OCI-LY1 (cell line): ENCODE measurements at regions not wholly inside any gene's neighbourhood (a gene's known extent, or its start where the extent isn't known, plus 50 kb on each side); places are given as distances from the start of the nearest gene placed in this dataset.

ENCODE experiments used
- H2AFZ ChIP-seq: fragments of 200-600 bp; sonication (generic), shearing (Covaris generic); 2 replicates; pipeline ENCODE4 v1.6.0; 2014; ENCODE audit warnings: antibody characterized with exemption, mild to moderate bottlenecking, low read length
- H3F3A ChIP-seq: fragments of 200-600 bp; sonication (generic), shearing (Covaris generic); 2 replicates; pipeline ENCODE4 v1.6.0; 2014; ENCODE audit warnings: mild to moderate bottlenecking, antibody characterized with exemption, low read length, moderate library complexity; ENCODE audit not compliant: insufficient read depth
- H3K27ac ChIP-seq: fragments of 200-600 bp; sonication (generic); 2 replicates; pipeline ENCODE4 v1.5.1; 2014; ENCODE audit warnings: low read length, mixed run types, mild to moderate bottlenecking, low read depth; ENCODE audit not compliant: poor library complexity, severe bottlenecking
- H3K27me3 ChIP-seq: fragments of 200-600 bp; sonication (generic); 2 replicates; pipeline ENCODE4 v1.6.0; 2014; ENCODE audit warnings: antibody characterized with exemption, mild to moderate bottlenecking, low read length, moderate library complexity; ENCODE audit not compliant: insufficient read depth
- H3K36me3 ChIP-seq: fragments of 200-600 bp; sonication (generic); 2 replicates; pipeline ENCODE4 v1.6.1; 2014; ENCODE audit warnings: mild to moderate bottlenecking, antibody characterized with exemption, low read length, moderate library complexity, mixed read lengths; ENCODE audit not compliant: insufficient read depth
- H3K4me1 ChIP-seq: fragments of 200-600 bp; sonication (generic); 2 replicates; pipeline ENCODE4 v1.5.1; 2014; ENCODE audit warnings: mild to moderate bottlenecking, low read length, moderate library complexity; ENCODE audit not compliant: insufficient read depth, severe bottlenecking
- H3K4me2 ChIP-seq: fragments of 200-600 bp; sonication (generic), shearing (Covaris generic); 2 replicates; pipeline ENCODE4 v1.6.1; 2014; ENCODE audit warnings: low read length
- H3K4me3 ChIP-seq: fragments of 200-600 bp; sonication (generic); 2 replicates; pipeline ENCODE4 v1.5.1; 2014; ENCODE audit warnings: low read length, low read depth, mild to moderate bottlenecking, mixed read lengths; ENCODE audit not compliant: poor library complexity, severe bottlenecking
- H3K79me2 ChIP-seq: fragments of 200-600 bp; shearing (Covaris generic); 2 replicates; pipeline ENCODE4 v1.6.1; 2016; ENCODE audit warnings: mixed run types, low read length, mixed read lengths; ENCODE audit not compliant: insufficient read depth
- H3K9ac ChIP-seq: fragments of 200-600 bp; sonication (generic), shearing (Covaris generic); 2 replicates; pipeline ENCODE4 v1.6.1; 2014; ENCODE audit warnings: mild to moderate bottlenecking, low read length, mixed read lengths
- H3K9me2 ChIP-seq: fragments of 200-600 bp; sonication (generic), shearing (Covaris generic); 2 replicates; pipeline ENCODE4 v1.6.1; 2014; ENCODE audit warnings: low read depth, mild to moderate bottlenecking, low read length, mixed read lengths
- H3K9me3 ChIP-seq: fragments of 200-600 bp; shearing (Covaris generic); 2 replicates; pipeline ENCODE4 v1.6.1; 2014; ENCODE audit warnings: low read length, mixed read lengths
- H4K20me1 ChIP-seq: fragments of 200-600 bp; sonication (generic), shearing (Covaris generic); 2 replicates; pipeline ENCODE4 v1.6.0; 2016; ENCODE audit warnings: mild to moderate bottlenecking, low read length; ENCODE audit not compliant: insufficient read depth
- EZH2 ChIP-seq: fragments of 200-600 bp; sonication (generic), shearing (Covaris generic); IDR thresholded peaks from 2 replicates; pipeline ENCODE4 v1.8.0; 2017; ENCODE audit warnings: borderline replicate concordance, mixed run types, mild to moderate bottlenecking, antibody characterized with exemption, low read length, moderate library complexity, mixed read lengths
- TF ChIP-seq, protein P1 (sequence below): fragments of 200-600 bp; sonication (generic), shearing (Covaris generic); IDR thresholded peaks from 2 replicates; pipeline ENCODE4 v1.5.1; 2017; ENCODE audit warnings: mild to moderate bottlenecking, antibody characterized with exemption, low read length, moderate library complexity, mixed read lengths

- no peak overlapping the region for H3K4me2 ChIP-seq
- H3K4me3 ChIP-seq = no peak overlapping the region
- H2AFZ ChIP-seq = no peak overlapping the region
- H3F3A ChIP-seq = no peaks in the 10 kb centered on the region
- H3K9me3 ChIP-seq = no peaks in the 10 kb centered on the region
- no peak overlapping the region for H3K27ac ChIP-seq
- H3K27me3 ChIP-seq = no peaks in the 10 kb centered on the region
- no peak for TF ChIP-seq EZH2
- TF ChIP-seq, protein P1, sequence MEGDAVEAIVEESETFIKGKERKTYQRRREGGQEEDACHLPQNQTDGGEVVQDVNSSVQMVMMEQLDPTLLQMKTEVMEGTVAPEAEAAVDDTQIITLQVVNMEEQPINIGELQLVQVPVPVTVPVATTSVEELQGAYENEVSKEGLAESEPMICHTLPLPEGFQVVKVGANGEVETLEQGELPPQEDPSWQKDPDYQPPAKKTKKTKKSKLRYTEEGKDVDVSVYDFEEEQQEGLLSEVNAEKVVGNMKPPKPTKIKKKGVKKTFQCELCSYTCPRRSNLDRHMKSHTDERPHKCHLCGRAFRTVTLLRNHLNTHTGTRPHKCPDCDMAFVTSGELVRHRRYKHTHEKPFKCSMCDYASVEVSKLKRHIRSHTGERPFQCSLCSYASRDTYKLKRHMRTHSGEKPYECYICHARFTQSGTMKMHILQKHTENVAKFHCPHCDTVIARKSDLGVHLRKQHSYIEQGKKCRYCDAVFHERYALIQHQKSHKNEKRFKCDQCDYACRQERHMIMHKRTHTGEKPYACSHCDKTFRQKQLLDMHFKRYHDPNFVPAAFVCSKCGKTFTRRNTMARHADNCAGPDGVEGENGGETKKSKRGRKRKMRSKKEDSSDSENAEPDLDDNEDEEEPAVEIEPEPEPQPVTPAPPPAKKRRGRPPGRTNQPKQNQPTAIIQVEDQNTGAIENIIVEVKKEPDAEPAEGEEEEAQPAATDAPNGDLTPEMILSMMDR = no peak
- no peaks in the 10 kb centered on the region for H4K20me1 ChIP-seq
- no peak overlapping the region for H3K9ac ChIP-seq
- H3K4me1 ChIP-seq = no peaks in the 10 kb centered on the region
- no peaks in the 10 kb centered on the region for H3K9me2 ChIP-seq
- no peaks in the 10 kb centered on the region for H3K79me2 ChIP-seq
- no peaks in the 10 kb centered on the region for H3K36me3 ChIP-seq
Measured at GRCh38 chr3:13200465-13200864, 127.2 kb upstream of the IQSEC1 start.

- Histone ChIP-seq H3K9ac (no peak overlapping the region), H4K20me1 (no peaks in the 10 kb centered on the region), H3K9me2 (no peaks in the 10 kb centered on the region), H3K27me3 (no peaks in the 10 kb centered on the region), H2AFZ (no peak overlapping the region), H3K9me3 (no peaks in the 10 kb centered on the region), H3K4me1 (no peaks in the 10 kb centered on the region), H3K79me2 (no peaks in the 10 kb centered on the region), H3F3A (no peaks in the 10 kb centered on the region), H3K27ac (no peak overlapping the region), H3K4me2 (no peak overlapping the region), H3K36me3 (no peaks in the 10 kb centered on the region), H3K4me3 (no peak overlapping the region)
- TF ChIP-seq, protein P1 = no peak
- TF ChIP-seq EZH2 = no peak
Measured at GRCh38 chr3:13199899-13200451, 126.7 kb upstream of the IQSEC1 start.

DNA sequence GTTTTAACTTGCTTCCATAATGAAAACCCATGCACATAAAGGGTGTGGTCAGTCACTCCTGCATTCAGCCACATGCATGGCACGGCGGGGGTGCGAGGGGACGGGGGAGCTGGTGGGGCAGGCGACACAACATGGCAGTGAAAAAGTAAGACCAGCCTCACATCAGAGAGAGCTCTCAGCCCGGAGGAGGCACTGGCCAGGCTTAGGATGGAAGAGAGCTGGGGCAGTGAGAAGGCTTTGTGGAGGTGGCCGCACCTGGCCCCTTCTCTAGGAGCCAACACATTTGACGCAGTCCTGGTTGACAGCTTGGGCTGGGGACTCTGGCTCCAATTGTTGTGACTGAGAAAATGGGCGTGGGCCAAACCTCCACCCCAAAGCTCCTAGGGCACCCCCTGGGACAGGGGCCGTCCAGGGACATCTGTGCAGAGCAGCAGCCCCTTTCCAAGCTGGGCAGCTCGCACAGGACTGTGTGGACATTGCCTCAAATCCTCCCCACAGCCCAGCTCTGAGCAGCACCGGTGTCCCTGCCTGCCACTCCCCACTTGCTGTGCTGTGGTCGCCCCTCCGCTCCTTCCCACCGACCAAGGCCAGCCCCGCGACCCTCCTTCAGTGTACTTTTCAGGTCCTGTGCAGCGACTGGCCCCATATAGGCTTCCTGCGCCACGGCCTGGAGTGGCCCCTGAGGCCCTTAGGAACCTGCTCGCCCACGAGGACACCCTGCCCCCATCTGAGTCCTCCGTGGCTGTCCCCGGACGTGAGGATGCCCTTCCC, 126.0 kb upstream of the IQSEC1 start:
- no peak for TF ChIP-seq EZH2
- TF ChIP-seq, protein P1 = no peak
- Histone ChIP-seq H3K9ac (no peak overlapping the region), H3K79me2 (no peaks in the 10 kb centered on the region), H3K4me3 (no peak overlapping the region), H3K36me3 (no peaks in the 10 kb centered on the region), H3K4me1 (no peaks in the 10 kb centered on the region), H3K9me2 (no peaks in the 10 kb centered on the region), H2AFZ (no peak overlapping the region), H3K9me3 (no peaks in the 10 kb centered on the region), H3F3A (no peaks in the 10 kb centered on the region), H3K27me3 (no peaks in the 10 kb centered on the region), H4K20me1 (no peaks in the 10 kb centered on the region), H3K4me2 (no peak overlapping the region), H3K27ac (no peak overlapping the region)
